Lower lobe of right lung (tissue), 2 donors: ENCODE measurements at regions not wholly inside any gene's neighbourhood (a gene's known extent, or its start where the extent isn't known, plus 50 kb on each side); places are given as distances from the start of the nearest gene placed in this dataset.
A peak's percentile ranks its signal among the peaks of the same experiment; 100 is the strongest.

Experiments
- ATAC-seq, 2 donors: fragments of 200-7000 bp; cut with Tn5 transposase; one replicate each; pipeline ENCODE4 v1.9.1; 2020 to 2022; ENCODE audit warnings: mild to moderate bottlenecking in 2 of 2, moderate library complexity in 2 of 2
- DNase-seq: peaks from one replicate; pipeline ENCODE4 v3.0.0-alpha.2; 2020
- H3K27ac ChIP-seq: fragments of 200-600 bp; one replicate; pipeline ENCODE4 v1.8.0; 2022
- H3K27me3 ChIP-seq: fragments of 200-600 bp; one replicate; pipeline ENCODE4 v1.8.0; 2022; ENCODE audit warnings: low read depth
- H3K36me3 ChIP-seq: fragments of 200-600 bp; one replicate; pipeline ENCODE4 v1.8.0; 2022; ENCODE audit warnings: mild to moderate bottlenecking
- H3K4me1 ChIP-seq: fragments of 200-600 bp; one replicate; pipeline ENCODE4 v1.8.0; 2022
- H3K4me3 ChIP-seq: fragments of 200-600 bp; one replicate; pipeline ENCODE4 v1.8.0; 2022; ENCODE audit warnings: mild to moderate bottlenecking
- H3K9me3 ChIP-seq: fragments of 200-600 bp; one replicate; pipeline ENCODE4 v1.8.0; 2022
- intact Hi-C: fragments of 100-400 bp; cut with DNase I; formaldehyde crosslinking; loops from one replicate; pipeline ENCODE4 v1.11.0; 2022
- TF ChIP-seq, protein P1 (sequence below): fragments of 200-600 bp; IDR thresholded peaks from one replicate; pipeline ENCODE4 v1.8.0; 2022; ENCODE audit warnings: antibody characterized with exemption, mild to moderate bottlenecking
- donor health status: DM: no; HTN: yes; CAD: no; lungs with severe emphysema.

DNA sequence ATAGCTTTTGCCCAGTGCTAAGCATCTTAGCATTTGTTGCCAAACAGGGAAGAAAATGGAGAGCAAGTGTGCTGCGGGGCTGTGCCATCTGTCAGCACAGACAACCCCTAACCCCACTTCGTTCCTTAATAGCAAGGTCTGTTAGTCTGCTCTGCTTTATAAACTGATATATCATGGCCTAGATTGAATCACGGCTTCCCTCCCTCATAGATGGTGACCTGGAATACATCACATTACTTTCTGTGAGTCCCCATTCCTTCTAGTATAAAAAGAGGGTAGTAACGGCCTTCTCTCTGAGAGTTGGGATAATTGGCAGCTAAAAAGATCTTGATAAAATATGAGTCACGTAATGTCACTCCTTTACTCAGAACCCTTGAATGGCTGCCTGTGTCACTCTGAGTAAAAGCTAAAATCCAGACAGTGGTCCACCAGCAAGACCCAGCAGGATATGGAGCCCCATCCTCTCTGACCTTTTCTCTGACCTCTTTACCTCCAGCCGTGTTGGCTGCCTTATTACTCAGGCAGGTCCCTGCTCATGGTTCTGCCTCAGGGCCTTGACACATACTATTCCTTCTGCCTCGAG is 151.7 kb downstream of the DLEU7 start:
- Histone ChIP-seq H3K36me3 (no peaks in the 10 kb centered on the region), H3K4me3 (no peak overlapping the region), H3K9me3 (no peaks in the 10 kb centered on the region), H3K27ac (no peak overlapping the region), H3K27me3 (no peaks in the 10 kb centered on the region), H3K4me1 (peaks cover 18% of the 10 kb centered on the region)
- intact Hi-C loops, result no loop called here
- DNase-seq (no peak), ATAC-seq (no peak)
- TF ChIP-seq, protein P1, sequence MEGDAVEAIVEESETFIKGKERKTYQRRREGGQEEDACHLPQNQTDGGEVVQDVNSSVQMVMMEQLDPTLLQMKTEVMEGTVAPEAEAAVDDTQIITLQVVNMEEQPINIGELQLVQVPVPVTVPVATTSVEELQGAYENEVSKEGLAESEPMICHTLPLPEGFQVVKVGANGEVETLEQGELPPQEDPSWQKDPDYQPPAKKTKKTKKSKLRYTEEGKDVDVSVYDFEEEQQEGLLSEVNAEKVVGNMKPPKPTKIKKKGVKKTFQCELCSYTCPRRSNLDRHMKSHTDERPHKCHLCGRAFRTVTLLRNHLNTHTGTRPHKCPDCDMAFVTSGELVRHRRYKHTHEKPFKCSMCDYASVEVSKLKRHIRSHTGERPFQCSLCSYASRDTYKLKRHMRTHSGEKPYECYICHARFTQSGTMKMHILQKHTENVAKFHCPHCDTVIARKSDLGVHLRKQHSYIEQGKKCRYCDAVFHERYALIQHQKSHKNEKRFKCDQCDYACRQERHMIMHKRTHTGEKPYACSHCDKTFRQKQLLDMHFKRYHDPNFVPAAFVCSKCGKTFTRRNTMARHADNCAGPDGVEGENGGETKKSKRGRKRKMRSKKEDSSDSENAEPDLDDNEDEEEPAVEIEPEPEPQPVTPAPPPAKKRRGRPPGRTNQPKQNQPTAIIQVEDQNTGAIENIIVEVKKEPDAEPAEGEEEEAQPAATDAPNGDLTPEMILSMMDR, result no peak

DNA sequence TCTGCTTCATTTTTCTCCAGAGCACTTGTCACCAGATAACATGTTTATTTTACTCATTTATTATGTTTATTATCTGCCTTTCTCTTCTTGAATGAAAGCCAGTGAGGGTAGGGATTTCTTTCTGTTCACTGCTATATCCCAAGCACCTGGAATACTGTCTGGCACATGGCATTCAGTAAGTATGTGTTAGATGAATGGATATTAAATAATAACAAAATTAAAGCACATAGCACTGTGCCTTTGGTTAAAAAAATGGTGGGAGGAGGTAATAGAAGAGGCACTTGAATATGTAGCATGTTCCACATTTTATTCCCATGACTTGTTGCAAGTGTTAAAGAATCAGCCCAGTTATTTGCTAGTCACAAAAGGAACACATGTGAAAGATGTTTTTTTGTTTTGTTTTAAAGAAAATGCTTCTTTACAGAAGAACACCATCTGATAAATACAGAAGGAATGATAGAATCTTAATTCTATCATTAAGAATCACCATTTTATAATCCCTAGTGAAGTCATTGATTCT is 151.0 kb downstream of the DLEU7 start:
- H3K4me3 ChIP-seq, result no peak overlapping the region
- no peak for DNase-seq
- intact Hi-C loops, result no loop called here
- H3K27me3 ChIP-seq, result no peaks in the 10 kb centered on the region
- no peak overlapping the region for H3K27ac ChIP-seq
- no peaks in the 10 kb centered on the region for H3K36me3 ChIP-seq
- TF ChIP-seq, protein P1, result no peak
- H3K9me3 ChIP-seq, result no peaks in the 10 kb centered on the region
- peaks cover 24% of the 10 kb centered on the region for H3K4me1 ChIP-seq
- no peak for ATAC-seq

DNA sequence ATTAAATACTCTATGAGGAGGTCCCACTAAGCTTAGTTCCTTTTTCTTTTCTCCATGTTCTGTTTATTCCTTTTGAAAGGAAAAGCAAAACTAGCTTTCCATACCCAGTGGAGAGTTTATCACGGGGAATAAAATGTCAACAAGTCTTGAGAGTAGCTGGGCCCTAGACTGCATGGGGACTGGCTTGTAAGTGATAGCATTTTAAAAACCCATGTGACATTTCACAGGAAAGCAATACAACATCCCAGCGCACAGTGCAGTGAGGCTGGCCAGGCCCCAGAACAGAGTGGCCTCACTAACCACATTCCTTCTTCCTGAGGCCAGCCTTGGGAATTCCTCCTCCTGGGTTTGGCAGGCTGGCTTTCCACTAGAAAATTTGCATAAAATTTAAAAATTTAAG is 149.8 kb downstream of the DLEU7 start:
- Histone ChIP-seq H3K27ac (peak overlapping the region; percentile 63), H3K27me3 (no peaks in the 10 kb centered on the region), H3K4me1 (peaks cover 29% of the 10 kb centered on the region), H3K9me3 (no peaks in the 10 kb centered on the region), H3K36me3 (no peaks in the 10 kb centered on the region), H3K4me3 (no peak overlapping the region)
- DNase-seq (no peak), ATAC-seq (peak; percentile 83 to 94)
- intact Hi-C loops, result no loop called here
- TF ChIP-seq, protein P1, result no peak

DNA sequence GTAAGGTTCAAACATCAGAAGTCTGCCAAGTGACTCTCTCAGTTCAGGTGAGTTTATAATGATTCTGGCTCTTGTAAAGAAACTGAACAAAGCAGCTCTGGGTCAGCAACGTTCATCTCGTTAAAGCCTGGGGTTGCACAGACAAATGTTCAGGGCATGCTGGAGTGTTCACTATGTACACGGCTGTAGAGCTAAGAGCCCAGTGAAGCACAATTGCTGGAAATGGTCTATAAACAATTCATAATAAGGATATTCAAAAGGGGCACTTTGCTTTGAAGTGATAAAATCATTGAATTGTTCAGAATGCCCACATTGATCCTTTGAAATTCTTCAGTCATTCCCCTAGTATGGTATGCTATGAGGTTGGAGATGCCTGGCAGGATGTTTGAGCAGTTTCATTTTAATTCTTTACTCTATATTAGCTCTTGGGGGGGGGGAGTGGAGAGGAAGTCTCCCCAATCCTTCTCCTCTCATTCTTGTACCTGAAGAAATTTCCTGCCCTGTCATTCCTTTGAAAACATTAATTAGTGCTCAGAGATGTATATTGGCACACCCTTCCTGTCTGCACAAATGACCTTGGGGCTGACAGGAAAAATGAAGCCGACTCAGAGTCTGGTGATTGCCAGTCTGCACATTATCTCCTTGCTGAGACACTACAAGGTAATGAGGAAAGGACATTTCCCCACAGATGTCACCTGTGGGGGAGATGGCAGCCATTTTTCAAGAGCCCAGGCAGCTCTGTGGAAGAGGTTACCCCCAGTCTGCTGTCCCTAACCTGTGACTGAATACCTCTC is 145.5 kb downstream of the DLEU7 start:
- Histone ChIP-seq H3K27ac (peak overlapping the region; percentile 34), H3K4me3 (no peak overlapping the region), H3K27me3 (no peaks in the 10 kb centered on the region), H3K9me3 (no peaks in the 10 kb centered on the region), H3K4me1 (peaks cover 23% of the 10 kb centered on the region), H3K36me3 (no peaks in the 10 kb centered on the region)
- no peak for DNase-seq
- TF ChIP-seq, protein P1, result no peak
- intact Hi-C loops, result no loop called here
- ATAC-seq, result peak; percentile 32 to 49

DNA sequence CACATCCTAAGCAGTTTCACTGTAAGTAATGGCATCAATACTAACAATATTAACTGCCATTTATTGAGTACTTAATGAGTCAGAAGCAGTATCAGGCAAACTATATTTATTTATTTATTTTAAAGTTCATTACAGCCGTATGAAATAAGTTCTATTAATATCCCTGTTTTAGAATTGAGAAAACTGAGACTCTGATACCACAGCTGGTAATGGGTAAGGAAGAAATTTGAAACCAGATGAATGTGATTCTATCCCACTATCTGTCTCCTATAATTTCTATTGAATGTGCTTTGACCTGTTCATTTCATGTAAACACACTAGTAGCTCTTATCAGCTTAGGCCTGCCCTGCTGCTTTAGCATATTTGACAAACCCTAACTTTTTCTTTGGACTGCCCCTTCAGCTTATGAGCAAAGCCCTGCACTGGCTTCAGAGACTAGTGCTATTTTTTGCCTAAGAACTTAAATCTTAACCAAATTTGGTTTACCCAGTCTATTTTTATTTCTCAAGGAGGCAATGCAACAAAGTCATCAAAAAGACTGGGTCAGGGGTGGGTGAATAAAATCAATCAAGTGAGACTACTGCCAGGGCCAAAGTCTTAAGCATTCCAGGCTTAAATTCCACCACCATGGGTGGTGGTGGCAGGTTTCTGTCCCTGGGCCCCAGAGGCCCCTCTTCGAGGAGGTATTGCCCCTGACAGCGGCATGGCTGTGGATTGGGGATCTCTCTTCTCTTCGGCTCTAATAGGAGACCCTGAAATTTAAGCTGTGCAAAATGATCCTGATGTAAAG is 143.4 kb downstream of the DLEU7 start:
- TF ChIP-seq, protein P1, result no peak
- Histone ChIP-seq H3K4me3 (no peak overlapping the region), H3K36me3 (no peaks in the 10 kb centered on the region), H3K4me1 (peaks cover 11% of the 10 kb centered on the region), H3K27ac (no peak overlapping the region), H3K9me3 (no peaks in the 10 kb centered on the region), H3K27me3 (no peaks in the 10 kb centered on the region)
- intact Hi-C loops, result no loop called here
- ATAC-seq, result no peak
- no peak for DNase-seq
